Activated CD8-positive, alpha-beta memory T cell treated with anti-CD3 and anti-CD28 coated beads for 36 hours (primary cell): ENCODE measurements at regions not wholly inside any gene's neighbourhood (a gene's known extent, or its start where the extent isn't known, plus 50 kb on each side); places are given as distances from the start of the nearest gene placed in this dataset.

ENCODE experiments used
- CTCF ChIA-PET: fragments of 350-600 bp; sonication (Branson Sonifier 250); formaldehyde crosslinking; loops from one replicate; lab custom pipeline; 2021; ENCODE audit warnings: antibody characterized with exemption; lab: Charles Lee
- POLR2A ChIA-PET: fragments of 350-600 bp; sonication (Branson Sonifier 250); formaldehyde crosslinking; loops from one replicate; lab custom pipeline; 2021; ENCODE audit warnings: antibody characterized with exemption; lab: Charles Lee

GRCh38 chr6:113505084-113505699 is 352.0 kb upstream of the MARCKS start:
- POLR2A ChIA-PET = no interaction called here
- CTCF ChIA-PET = no interaction called here

- ChIA-PET POLR2A (no interaction called here), CTCF (no interaction called here)
Observed at GRCh38 chr6:113508249-113508648, 348.9 kb upstream of the MARCKS start.

- ChIA-PET POLR2A (no interaction called here), CTCF (no interaction called here)
Observed at GRCh38 chr6:113511100-113511499, 346.0 kb upstream of the MARCKS start.

- POLR2A ChIA-PET = no interaction called here
- CTCF ChIA-PET = no interaction called here
Observed at GRCh38 chr6:113512576-113512975, 344.6 kb upstream of the MARCKS start.

GRCh38 chr6:113513086-113513485 is 344.1 kb upstream of the MARCKS start:
- ChIA-PET CTCF (no interaction called here), POLR2A (no interaction called here)

GRCh38 chr6:113522376-113522775 is 334.8 kb upstream of the MARCKS start:
- POLR2A ChIA-PET = no interaction called here
- CTCF ChIA-PET = no interaction called here

- ChIA-PET POLR2A (no interaction called here), CTCF (no interaction called here)
Observed at GRCh38 chr6:113524826-113525225, 332.3 kb upstream of the MARCKS start.

- CTCF ChIA-PET = no interaction called here
- POLR2A ChIA-PET = no interaction called here
Observed at GRCh38 chr6:113526553-113526952, 330.6 kb upstream of the MARCKS start.

GRCh38 chr6:113526995-113527394 is 330.1 kb upstream of the MARCKS start:
- CTCF ChIA-PET = no interaction called here
- POLR2A ChIA-PET = no interaction called here

GRCh38 chr6:113528111-113528510 is 329.0 kb upstream of the MARCKS start:
- POLR2A ChIA-PET = no interaction called here

GRCh38 chr6:113529196-113529595 is 327.9 kb upstream of the MARCKS start:
- ChIA-PET POLR2A (no interaction called here), CTCF (no interaction called here)

More at GRCh38 chr6:113528111-113528510, 329.0 kb upstream of the MARCKS start:
- CTCF ChIA-PET = no interaction called here

GRCh38 chr6:113529879-113530278 is 327.3 kb upstream of the MARCKS start:
- POLR2A ChIA-PET = no interaction called here

GRCh38 chr6:113530769-113531168 is 326.4 kb upstream of the MARCKS start:
- ChIA-PET POLR2A (no interaction called here), CTCF (no interaction called here)

More at GRCh38 chr6:113529879-113530278, 327.3 kb upstream of the MARCKS start:
- CTCF ChIA-PET = no interaction called here

GRCh38 chr6:113539202-113539601 is 317.9 kb upstream of the MARCKS start:
- CTCF ChIA-PET = no interaction called here
- POLR2A ChIA-PET = no interaction called here

- CTCF ChIA-PET = no interaction called here
- POLR2A ChIA-PET = no interaction called here
Observed at GRCh38 chr6:113539623-113540022, 317.5 kb upstream of the MARCKS start.

GRCh38 chr6:113540466-113540865 is 316.7 kb upstream of the MARCKS start:
- POLR2A ChIA-PET = no interaction called here
- CTCF ChIA-PET = no interaction called here

GRCh38 chr6:113551168-113551567 is 306.0 kb upstream of the MARCKS start:
- CTCF ChIA-PET = no interaction called here
- POLR2A ChIA-PET = no interaction called here

GRCh38 chr6:113556775-113557174 is 300.4 kb upstream of the MARCKS start:
- ChIA-PET POLR2A (no interaction called here), CTCF (no interaction called here)

- ChIA-PET CTCF (no interaction called here), POLR2A (no interaction called here)
Observed at GRCh38 chr6:113558431-113558830, 298.7 kb upstream of the MARCKS start.

GRCh38 chr6:113558966-113559365 is 298.2 kb upstream of the MARCKS start:
- ChIA-PET CTCF (no interaction called here), POLR2A (no interaction called here)

GRCh38 chr6:113560376-113560775 is 296.8 kb upstream of the MARCKS start:
- ChIA-PET POLR2A (no interaction called here), CTCF (no interaction called here)

GRCh38 chr6:113560908-113561307 is 296.2 kb upstream of the MARCKS start:
- ChIA-PET POLR2A (no interaction called here), CTCF (no interaction called here)
